Heart left ventricle (tissue), 13 donors: ENCODE measurements at regions not wholly inside any gene's neighbourhood (a gene's known extent, or its start where the extent isn't known, plus 50 kb on each side); places are given as distances from the start of the nearest gene placed in this dataset.

Experiments
- CTCF ChIP-seq, 12 donors: fragments of 200-600 bp; sonication (generic) in 4 of 12; IDR thresholded peaks; one replicate each; pipeline versions ENCODE4 v1.5.0 to v1.8.0; 2018 to 2022; ENCODE audit warnings: antibody characterized with exemption in 12 of 12, mild to moderate bottlenecking in 5 of 12
- POLR2A ChIP-seq, 2 donors: fragments of 450-650 bp; IDR thresholded peaks; one replicate each; pipeline ENCODE4 v1.6.1; 2017; ENCODE audit warnings: antibody characterized with exemption in 2 of 2, mild to moderate bottlenecking in 2 of 2, moderate library complexity in 2 of 2
- donor health status: ischemic (EF 13 %, LVEDD 7.1; RV severe dilation, severe dysfunction).
- donor health status: DM: no; HTN: yes; CAD: no.
- donor health status: DM: no; HTN: no; CAD: no.
- donor health status: ischemic (EF 25% LVEDD 6.9; RV normal size, moderate dysfunction).
- donor health status: ischemic (EF 25% LVEDD 5.7; RV mildly dilated, moderate dysfunction).
- donor health status: ischemic (EF 35%, LVEDD 5.7; RV mildly dilated, moderate dysfunction).
- donor health status: nonischemic (EF 11% LVEDD 7.7; RV severe dilation, severe dysfunction).
- donor health status: DM: yes; HTN: yes; CAD: no.
- donor health status: PGD.
- donor health status: ischemic (EF 29% LVEDD 5.4; RV normal size, mild dysfunction).
- donor health status: nonischemic (EF 23%, LVEDD 6.1; RV moderate dilation, normal function).

DNA sequence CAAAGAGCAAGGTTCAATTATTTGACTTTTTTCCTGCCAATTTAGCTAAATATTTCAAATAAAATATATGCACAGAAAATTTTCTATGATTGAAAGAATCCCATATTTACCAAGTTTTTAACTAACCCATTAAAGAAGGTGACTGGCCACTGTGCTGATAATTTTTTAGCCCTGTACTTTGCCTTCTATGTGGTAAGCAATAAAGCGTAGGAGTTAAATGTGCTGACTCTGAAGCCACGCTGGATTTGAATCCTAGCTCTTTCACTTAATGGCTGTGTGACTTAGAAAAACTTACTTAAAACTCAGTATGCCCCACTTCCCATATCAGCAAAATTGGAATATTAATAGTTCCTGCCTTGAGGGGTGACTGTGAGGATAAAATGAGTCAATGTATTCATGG is 82.1 kb downstream of the NEUROD6 start:
- TF ChIP-seq POLR2A (IDR thresholded peaks at IDR 0.05) (no peak), CTCF (IDR thresholded peaks at IDR 0.05) (no peak)
